GM12878 (cell line): ENCODE measurements at regions not wholly inside any gene's neighbourhood (a gene's known extent, or its start where the extent isn't known, plus 50 kb on each side); places are given as distances from the start of the nearest gene placed in this dataset.

Experiments
- ATAC-seq: fragments of 200-7000 bp; cut with Tn5 transposase; 3 replicates; pipeline ENCODE4 v1.9.1; 2020; ENCODE audit warnings: mild to moderate bottlenecking, moderate library complexity
- BruUV-seq: library from RNA; stranded (reverse); fragments of 400-500 nt; replicated peaks from 2 replicates; lab custom pipeline; 2021; lab: Mats Ljungman, UMichigan
- CTCF ChIA-PET: fragments of 300-600 bp; sonication (Branson Sonifier 250); formaldehyde crosslinking; extraction: SDS; loops from one replicate; lab custom pipeline; 2021; ENCODE audit warnings: inconsistent platforms; lab: Yijun Ruan, JAX
- POLR2A ChIA-PET: fragments of 350-600 bp; formaldehyde crosslinking; extraction: SDS; loops from one replicate; lab custom pipeline; 2021; ENCODE audit warnings: inconsistent platforms; lab: Charles Lee
- RAD21 ChIA-PET: fragments of 300-600 bp; sonication (Branson Sonifier 250); formaldehyde crosslinking; loops from one replicate; lab custom pipeline; 2023; ENCODE audit warnings: antibody characterized with exemption; ENCODE audit not compliant: unreplicated experiment; lab: Charles Lee
- SMC1A ChIA-PET: fragments of 300-600 bp; sonication (Branson Sonifier 250); formaldehyde crosslinking; loops from one replicate; lab custom pipeline; 2023; ENCODE audit not compliant: unreplicated experiment, uncharacterized antibody; lab: Charles Lee
- DNase-seq: peaks from one replicate; pipeline ENCODE4 v3.0.0-alpha.2; 2011; ENCODE audit warnings: low read depth, low spot score
- FAIRE-seq: peaks from 3 replicates; lab custom pipeline; 2011; peaks lifted over from hg19 to GRCh38; lab: Jason Lieb, UNC
- H2AFZ ChIP-seq: 2 replicates; pipeline ENCODE4 v1.6.0; 2011; ENCODE audit warnings: low read depth, low read length, control low read depth; ENCODE audit not compliant: control insufficient read depth
- H3K27ac ChIP-seq: 2 replicates; pipeline ENCODE4 v1.5.1; 2011; ENCODE audit warnings: control low read depth; ENCODE audit not compliant: control insufficient read depth, insufficient read depth
- H3K27me3 ChIP-seq, 2 experiments: replicated peaks in 1 of 2; 2 replicates each; pipeline versions ENCODE4 v1.6.0 to v1.6.1; 2011; ENCODE audit warnings: low read length in 1 of 2; ENCODE audit not compliant: control insufficient read depth in 2 of 2, insufficient read depth in 2 of 2
- H3K36me3 ChIP-seq, 2 experiments: 2 replicates each; pipeline ENCODE4 v1.5.1; 2011; ENCODE audit warnings: low read length in 1 of 2; ENCODE audit not compliant: control insufficient read depth in 2 of 2, insufficient read depth in 2 of 2
- H3K4me1 ChIP-seq: 2 replicates; pipeline ENCODE4 v1.6.1; 2011; ENCODE audit warnings: mild to moderate bottlenecking, low read length, moderate library complexity, mixed read lengths; ENCODE audit not compliant: control insufficient read depth, insufficient read depth
- H3K4me2 ChIP-seq: 2 replicates; pipeline ENCODE4 v1.6.0; 2011; ENCODE audit warnings: control low read depth; ENCODE audit not compliant: control insufficient read depth, insufficient read depth
- H3K4me3 ChIP-seq: fragments of 200-600 bp; sonication (generic); 2 replicates; pipeline ENCODE4 v1.5.1; 2016
- H3K79me2 ChIP-seq: 2 replicates; pipeline ENCODE4 v1.6.0; 2011; ENCODE audit warnings: low read length; ENCODE audit not compliant: control insufficient read depth, insufficient read depth
- H3K9ac ChIP-seq: 2 replicates; pipeline ENCODE4 v1.8.0; 2011; ENCODE audit warnings: low read length, control low read depth, mixed read lengths; ENCODE audit not compliant: control insufficient read depth, insufficient read depth
- H3K9me3 ChIP-seq: replicated peaks from 3 replicates; pipeline ENCODE4 v1.5.1; 2011; ENCODE audit warnings: mild to moderate bottlenecking, low read length; ENCODE audit not compliant: control insufficient read depth, insufficient read depth
- H4K20me1 ChIP-seq: 2 replicates; pipeline ENCODE4 v1.6.0; 2011; ENCODE audit not compliant: control insufficient read depth, insufficient read depth
- CBFB ChIP-seq: IDR thresholded peaks from 2 replicates; pipeline ENCODE4 v1.6.1; 2016; ENCODE audit warnings: antibody characterized with exemption, low read depth
- GATAD2B ChIP-seq: fragments of 450-650 bp; conservative IDR thresholded peaks from 2 replicates; pipeline ENCODE4 v1.6.1; 2017; ENCODE audit warnings: low read depth, mild to moderate bottlenecking, moderate library complexity
- HDAC2 ChIP-seq: fragments of 200-600 bp; sonication (generic); IDR thresholded peaks from 2 replicates; pipeline ENCODE4 v1.6.1; 2017
- MYB ChIP-seq: fragments of 150-350 bp; IDR thresholded peaks from 2 replicates; pipeline ENCODE4 v1.6.1; 2014; ENCODE audit warnings: mild to moderate bottlenecking, low read depth, low read length, borderline replicate concordance
- NR2F1 ChIP-seq: fragments of 450-650 bp; conservative IDR thresholded peaks from 2 replicates; pipeline ENCODE4 v1.6.1; 2017; ENCODE audit warnings: mild to moderate bottlenecking
- SMAD1 ChIP-seq: fragments of 450-650 bp; IDR thresholded peaks from 2 replicates; pipeline ENCODE4 v1.6.1; 2018; ENCODE audit warnings: mild to moderate bottlenecking, low read depth; ENCODE audit not compliant: partially characterized antibody
- SP1 ChIP-seq: IDR thresholded peaks from one replicate; pipeline ENCODE4 v1.6.1; 2011; ENCODE audit warnings: low read depth, low read length
- WRNIP1 ChIP-seq: IDR thresholded peaks from 2 replicates; pipeline ENCODE4 v1.6.1; 2011; ENCODE audit warnings: low read depth, low read length, improper control_type of control experiment, borderline replicate concordance
- WGBS: methylation state at CpG from one replicate; pipeline ENCODE4 v1.1.6; 2016; ENCODE audit warnings: low lambda C conversion rate; ENCODE audit not compliant: insufficient replicate concordance, insufficient coverage; ENCODE audit errors: missing lambda C conversion rate; 5-methylcytosine and 5-hydroxymethylcytosine counted together
- in situ Hi-C: fragments of 300-500 bp; cut with MboI; formaldehyde crosslinking; loops from 9 replicates; pipeline ENCODE4 v1.14.3; 2018; ENCODE audit warnings: mixed read lengths
- intact Hi-C: fragments of 100-400 bp; cut with micrococcal nuclease; formaldehyde crosslinking; loops from one replicate; pipeline ENCODE4 v1.14.2; 2022; ENCODE audit not compliant: unreplicated experiment
- TF ChIP-seq, protein P1 (sequence below): IDR thresholded peaks from 2 replicates; pipeline ENCODE4 v1.6.1; 2012; ENCODE audit warnings: improper control_type of control experiment, low read depth, low read length; ENCODE audit not compliant: insufficient replicate concordance
- TF ChIP-seq, protein P2 (sequence below): fragments of 450-650 bp; IDR thresholded peaks from 2 replicates; pipeline ENCODE4 v1.6.1; 2017; ENCODE audit warnings: mild to moderate bottlenecking, moderate library complexity
- TF ChIP-seq, protein P3 (sequence below): fragments of 450-650 bp; IDR thresholded peaks from 2 replicates; pipeline ENCODE4 v1.6.1; 2017; ENCODE audit warnings: mild to moderate bottlenecking, moderate library complexity

DNA sequence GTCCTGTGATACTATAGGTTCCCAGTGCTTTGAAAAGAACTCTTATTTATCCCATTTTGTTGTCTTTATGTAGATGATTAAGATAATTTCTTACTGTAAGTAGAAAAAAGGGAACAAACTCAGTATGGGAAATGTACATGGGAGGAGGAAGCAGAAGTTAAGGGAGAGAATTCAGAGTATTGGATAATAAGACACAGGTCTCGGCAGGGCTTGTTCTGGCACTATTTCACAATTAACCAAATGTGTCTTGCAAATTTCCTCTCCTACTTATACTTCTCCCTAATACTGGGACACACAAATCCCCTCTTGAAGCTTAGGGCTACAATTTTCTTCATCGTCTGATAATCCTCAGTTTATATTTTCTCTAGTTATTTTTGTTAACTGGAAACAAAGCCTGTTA is 744.0 kb downstream of the ADCYAP1 start (continued):
- no peak for TF ChIP-seq WRNIP1
- TF ChIP-seq, protein P1, sequence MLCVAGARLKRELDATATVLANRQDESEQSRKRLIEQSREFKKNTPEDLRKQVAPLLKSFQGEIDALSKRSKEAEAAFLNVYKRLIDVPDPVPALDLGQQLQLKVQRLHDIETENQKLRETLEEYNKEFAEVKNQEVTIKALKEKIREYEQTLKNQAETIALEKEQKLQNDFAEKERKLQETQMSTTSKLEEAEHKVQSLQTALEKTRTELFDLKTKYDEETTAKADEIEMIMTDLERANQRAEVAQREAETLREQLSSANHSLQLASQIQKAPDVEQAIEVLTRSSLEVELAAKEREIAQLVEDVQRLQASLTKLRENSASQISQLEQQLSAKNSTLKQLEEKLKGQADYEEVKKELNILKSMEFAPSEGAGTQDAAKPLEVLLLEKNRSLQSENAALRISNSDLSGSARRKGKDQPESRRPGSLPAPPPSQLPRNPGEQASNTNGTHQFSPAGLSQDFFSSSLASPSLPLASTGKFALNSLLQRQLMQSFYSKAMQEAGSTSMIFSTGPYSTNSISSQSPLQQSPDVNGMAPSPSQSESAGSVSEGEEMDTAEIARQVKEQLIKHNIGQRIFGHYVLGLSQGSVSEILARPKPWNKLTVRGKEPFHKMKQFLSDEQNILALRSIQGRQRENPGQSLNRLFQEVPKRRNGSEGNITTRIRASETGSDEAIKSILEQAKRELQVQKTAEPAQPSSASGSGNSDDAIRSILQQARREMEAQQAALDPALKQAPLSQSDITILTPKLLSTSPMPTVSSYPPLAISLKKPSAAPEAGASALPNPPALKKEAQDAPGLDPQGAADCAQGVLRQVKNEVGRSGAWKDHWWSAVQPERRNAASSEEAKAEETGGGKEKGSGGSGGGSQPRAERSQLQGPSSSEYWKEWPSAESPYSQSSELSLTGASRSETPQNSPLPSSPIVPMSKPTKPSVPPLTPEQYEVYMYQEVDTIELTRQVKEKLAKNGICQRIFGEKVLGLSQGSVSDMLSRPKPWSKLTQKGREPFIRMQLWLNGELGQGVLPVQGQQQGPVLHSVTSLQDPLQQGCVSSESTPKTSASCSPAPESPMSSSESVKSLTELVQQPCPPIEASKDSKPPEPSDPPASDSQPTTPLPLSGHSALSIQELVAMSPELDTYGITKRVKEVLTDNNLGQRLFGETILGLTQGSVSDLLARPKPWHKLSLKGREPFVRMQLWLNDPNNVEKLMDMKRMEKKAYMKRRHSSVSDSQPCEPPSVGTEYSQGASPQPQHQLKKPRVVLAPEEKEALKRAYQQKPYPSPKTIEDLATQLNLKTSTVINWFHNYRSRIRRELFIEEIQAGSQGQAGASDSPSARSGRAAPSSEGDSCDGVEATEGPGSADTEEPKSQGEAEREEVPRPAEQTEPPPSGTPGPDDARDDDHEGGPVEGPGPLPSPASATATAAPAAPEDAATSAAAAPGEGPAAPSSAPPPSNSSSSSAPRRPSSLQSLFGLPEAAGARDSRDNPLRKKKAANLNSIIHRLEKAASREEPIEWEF, result no peak
- no peak for TF ChIP-seq GATAD2B
- TF ChIP-seq CBFB, result no peak

DNA sequence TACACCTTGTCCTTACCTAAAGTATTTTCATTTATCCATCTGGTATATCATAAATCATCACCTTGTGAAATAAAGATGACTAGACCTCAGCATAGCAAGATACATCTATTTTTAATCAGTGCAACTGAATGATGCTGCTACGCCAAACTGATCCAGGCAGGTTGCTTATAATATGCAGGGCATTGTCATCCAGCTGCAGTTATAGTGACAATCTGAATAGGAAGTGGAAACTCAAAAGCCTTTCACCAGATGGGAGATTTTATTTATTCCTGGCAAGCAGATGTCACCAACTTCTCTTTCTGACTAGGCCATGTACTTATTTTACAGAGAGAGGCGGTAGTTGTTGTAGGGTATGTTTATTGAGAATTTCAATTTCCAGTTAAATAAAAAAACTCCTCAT is 747.3 kb downstream of the ADCYAP1 start:
- Histone ChIP-seq H3K9me3 (no peaks in the 10 kb centered on the region), H3K9ac (no peak overlapping the region), H4K20me1 (no peaks in the 10 kb centered on the region), H3K36me3 (no peaks in the 10 kb centered on the region), H3K4me1 (no peaks in the 10 kb centered on the region), H3K27me3 (no peaks in the 10 kb centered on the region), H3K79me2 (no peaks in the 10 kb centered on the region), H2AFZ (no peak overlapping the region), H3K4me2 (no peak overlapping the region), H3K27ac (no peak overlapping the region), H3K4me3 (no peak overlapping the region)
- POLR2A ChIA-PET, result no interaction called here
- ATAC-seq (no peak), FAIRE-seq (no peak), DNase-seq (no peak)
- BruUV-seq, result no TSS peak
- SMC1A ChIA-PET, result no interaction called here
- 30% methylated on average over 2 of the region's 2 CpGs for WGBS
- RAD21 ChIA-PET, result no interaction called here
- intact Hi-C loops (no loop called here), in situ Hi-C loops (no loop called here)
- CTCF ChIA-PET, result no interaction called here
- no peak for TF ChIP-seq SMAD1
- TF ChIP-seq, protein P2, sequence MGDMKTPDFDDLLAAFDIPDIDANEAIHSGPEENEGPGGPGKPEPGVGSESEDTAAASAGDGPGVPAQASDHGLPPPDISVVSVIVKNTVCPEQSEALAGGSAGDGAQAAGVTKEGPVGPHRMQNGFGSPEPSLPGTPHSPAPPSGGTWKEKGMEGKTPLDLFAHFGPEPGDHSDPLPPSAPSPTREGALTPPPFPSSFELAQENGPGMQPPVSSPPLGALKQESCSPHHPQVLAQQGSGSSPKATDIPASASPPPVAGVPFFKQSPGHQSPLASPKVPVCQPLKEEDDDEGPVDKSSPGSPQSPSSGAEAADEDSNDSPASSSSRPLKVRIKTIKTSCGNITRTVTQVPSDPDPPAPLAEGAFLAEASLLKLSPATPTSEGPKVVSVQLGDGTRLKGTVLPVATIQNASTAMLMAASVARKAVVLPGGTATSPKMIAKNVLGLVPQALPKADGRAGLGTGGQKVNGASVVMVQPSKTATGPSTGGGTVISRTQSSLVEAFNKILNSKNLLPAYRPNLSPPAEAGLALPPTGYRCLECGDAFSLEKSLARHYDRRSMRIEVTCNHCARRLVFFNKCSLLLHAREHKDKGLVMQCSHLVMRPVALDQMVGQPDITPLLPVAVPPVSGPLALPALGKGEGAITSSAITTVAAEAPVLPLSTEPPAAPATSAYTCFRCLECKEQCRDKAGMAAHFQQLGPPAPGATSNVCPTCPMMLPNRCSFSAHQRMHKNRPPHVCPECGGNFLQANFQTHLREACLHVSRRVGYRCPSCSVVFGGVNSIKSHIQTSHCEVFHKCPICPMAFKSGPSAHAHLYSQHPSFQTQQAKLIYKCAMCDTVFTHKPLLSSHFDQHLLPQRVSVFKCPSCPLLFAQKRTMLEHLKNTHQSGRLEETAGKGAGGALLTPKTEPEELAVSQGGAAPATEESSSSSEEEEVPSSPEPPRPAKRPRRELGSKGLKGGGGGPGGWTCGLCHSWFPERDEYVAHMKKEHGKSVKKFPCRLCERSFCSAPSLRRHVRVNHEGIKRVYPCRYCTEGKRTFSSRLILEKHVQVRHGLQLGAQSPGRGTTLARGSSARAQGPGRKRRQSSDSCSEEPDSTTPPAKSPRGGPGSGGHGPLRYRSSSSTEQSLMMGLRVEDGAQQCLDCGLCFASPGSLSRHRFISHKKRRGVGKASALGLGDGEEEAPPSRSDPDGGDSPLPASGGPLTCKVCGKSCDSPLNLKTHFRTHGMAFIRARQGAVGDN, result no peak
- TF ChIP-seq MYB, result no peak
- no peak for TF ChIP-seq NR2F1
- TF ChIP-seq HDAC2, result no peak
- no peak for TF ChIP-seq SP1
- TF ChIP-seq, protein P3, sequence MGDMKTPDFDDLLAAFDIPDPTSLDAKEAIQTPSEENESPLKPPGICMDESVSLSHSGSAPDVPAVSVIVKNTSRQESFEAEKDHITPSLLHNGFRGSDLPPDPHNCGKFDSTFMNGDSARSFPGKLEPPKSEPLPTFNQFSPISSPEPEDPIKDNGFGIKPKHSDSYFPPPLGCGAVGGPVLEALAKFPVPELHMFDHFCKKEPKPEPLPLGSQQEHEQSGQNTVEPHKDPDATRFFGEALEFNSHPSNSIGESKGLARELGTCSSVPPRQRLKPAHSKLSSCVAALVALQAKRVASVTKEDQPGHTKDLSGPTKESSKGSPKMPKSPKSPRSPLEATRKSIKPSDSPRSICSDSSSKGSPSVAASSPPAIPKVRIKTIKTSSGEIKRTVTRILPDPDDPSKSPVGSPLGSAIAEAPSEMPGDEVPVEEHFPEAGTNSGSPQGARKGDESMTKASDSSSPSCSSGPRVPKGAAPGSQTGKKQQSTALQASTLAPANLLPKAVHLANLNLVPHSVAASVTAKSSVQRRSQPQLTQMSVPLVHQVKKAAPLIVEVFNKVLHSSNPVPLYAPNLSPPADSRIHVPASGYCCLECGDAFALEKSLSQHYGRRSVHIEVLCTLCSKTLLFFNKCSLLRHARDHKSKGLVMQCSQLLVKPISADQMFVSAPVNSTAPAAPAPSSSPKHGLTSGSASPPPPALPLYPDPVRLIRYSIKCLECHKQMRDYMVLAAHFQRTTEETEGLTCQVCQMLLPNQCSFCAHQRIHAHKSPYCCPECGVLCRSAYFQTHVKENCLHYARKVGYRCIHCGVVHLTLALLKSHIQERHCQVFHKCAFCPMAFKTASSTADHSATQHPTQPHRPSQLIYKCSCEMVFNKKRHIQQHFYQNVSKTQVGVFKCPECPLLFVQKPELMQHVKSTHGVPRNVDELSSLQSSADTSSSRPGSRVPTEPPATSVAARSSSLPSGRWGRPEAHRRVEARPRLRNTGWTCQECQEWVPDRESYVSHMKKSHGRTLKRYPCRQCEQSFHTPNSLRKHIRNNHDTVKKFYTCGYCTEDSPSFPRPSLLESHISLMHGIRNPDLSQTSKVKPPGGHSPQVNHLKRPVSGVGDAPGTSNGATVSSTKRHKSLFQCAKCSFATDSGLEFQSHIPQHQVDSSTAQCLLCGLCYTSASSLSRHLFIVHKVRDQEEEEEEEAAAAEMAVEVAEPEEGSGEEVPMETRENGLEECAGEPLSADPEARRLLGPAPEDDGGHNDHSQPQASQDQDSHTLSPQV, result no peak
